Body of pancreas (tissue), 4 donors: ENCODE measurements at regions not wholly inside any gene's neighbourhood (a gene's known extent, or its start where the extent isn't known, plus 50 kb on each side); places are given as distances from the start of the nearest gene placed in this dataset.

ENCODE experiments used
- ATAC-seq: fragments of 150-250 bp; one replicate; pipeline ENCODE4 v1.9.1; 2016
- DNase-seq, 4 donors: peaks; one replicate each; pipeline ENCODE4 v3.0.0-alpha.2; 2019
- H3K27ac ChIP-seq, 4 donors: fragments of 200-600 bp; sonication (generic); 1 replicate in 3 of 4; 2 replicates in 1 of 4; pipeline versions ENCODE4 v1.5.1 to v1.6.1; 2016 to 2019; ENCODE audit warnings: mild to moderate bottlenecking in 1 of 4, mixed read lengths in 1 of 4, moderate library complexity in 1 of 4
- H3K27me3 ChIP-seq, 2 donors: fragments of 200-600 bp; sonication (generic); one replicate each; pipeline ENCODE4 v1.6.0; 2016; ENCODE audit warnings: mild to moderate bottlenecking in 1 of 2
- H3K36me3 ChIP-seq, 2 donors: fragments of 200-600 bp; sonication (generic); replicated peaks in 1 of 2; 2 replicates each; pipeline ENCODE4 v1.5.1; 2016; ENCODE audit warnings: low read depth in 2 of 2; ENCODE audit not compliant: insufficient read depth in 1 of 2
- H3K4me1 ChIP-seq: fragments of 200-600 bp; sonication (generic); one replicate; pipeline ENCODE4 v1.6.0; 2016
- H3K4me3 ChIP-seq, 2 donors: fragments of 200-600 bp; sonication (generic); 1 replicate in 1 of 2; 2 replicates in 1 of 2; pipeline ENCODE4 v1.5.1; 2016 to 2019
- H3K9me3 ChIP-seq, 3 donors: fragments of 200-600 bp; sonication (generic); 1 replicate in 2 of 3; 2 replicates in 1 of 3; pipeline ENCODE4 v1.5.1; 2016
- CTCF ChIP-seq, 7 experiments: fragments of 450-650 bp in 4 of 7; fragments of 200-600 bp in 3 of 7; sonication (generic) in 3 of 7; IDR thresholded peaks; one replicate each; pipeline ENCODE4 v1.5.1; 2016 to 2019; ENCODE audit warnings: antibody characterized with exemption in 7 of 7
- POLR2A ChIP-seq, 3 donors: fragments of 450-650 bp; IDR thresholded peaks; one replicate each; pipeline ENCODE4 v1.6.1; 2016; ENCODE audit warnings: antibody characterized with exemption in 3 of 3, mild to moderate bottlenecking in 2 of 3
- WGBS, 2 donors: methylation state at CpG; one replicate each; pipeline ENCODE4 v1.1.5; 2017; 5-methylcytosine and 5-hydroxymethylcytosine counted together
- intact Hi-C: fragments of 100-400 bp; cut with DNase I; formaldehyde crosslinking; loops from one replicate; pipeline ENCODE4 v1.15.1; 2023

- Histone ChIP-seq H3K4me1 (no peaks in the 10 kb centered on the region), H3K9me3 (no peaks in the 10 kb centered on the region), H3K36me3 (no peaks in the 10 kb centered on the region), H3K4me3 (no peak overlapping the region), H3K27me3 (no peaks in the 10 kb centered on the region), H3K27ac (no peak overlapping the region)
- no peak for TF ChIP-seq POLR2A (IDR thresholded peaks at IDR 0.05)
- no peak for TF ChIP-seq CTCF (IDR thresholded peaks at IDR 0.05)
- intact Hi-C loops = no loop called here
- ATAC-seq (no peak), DNase-seq (no peak)
- 27 to 32% methylated on average over 2 of the region's 2 CpGs for WGBS, 2 donors
These were observed 803.7 kb downstream of the NCAM2 start for GRCh38 chr21:21801921-21802320.

GRCh38 chr21:21806711-21807597 is 808.7 kb downstream of the NCAM2 start:
- no peaks in the 10 kb centered on the region for H3K9me3 ChIP-seq
- intact Hi-C loops = no loop called here
- H3K36me3 ChIP-seq = no peaks in the 10 kb centered on the region
- H3K4me3 ChIP-seq = no peak overlapping the region
- no peak for TF ChIP-seq POLR2A (IDR thresholded peaks at IDR 0.05)
- TF ChIP-seq CTCF (IDR thresholded peaks at IDR 0.05) = no peak
- no peaks in the 10 kb centered on the region for H3K4me1 ChIP-seq
- 46 to 56% methylated on average over 7 of the region's 7 CpGs for WGBS, 2 donors
- no peak for DNase-seq
- H3K27ac ChIP-seq = no peak overlapping the region
- no peaks in the 10 kb centered on the region for H3K27me3 ChIP-seq
- no peak for ATAC-seq

- 74 to 79% methylated on average over 1 of the region's 1 CpG for WGBS, 2 donors
- intact Hi-C loops = no loop called here
- no peak for TF ChIP-seq POLR2A (IDR thresholded peaks at IDR 0.05)
- no peak for TF ChIP-seq CTCF (IDR thresholded peaks at IDR 0.05)
- DNase-seq = no peak
- H3K27ac ChIP-seq = no peak overlapping the region
- H3K4me3 ChIP-seq = no peak overlapping the region
- no peaks in the 10 kb centered on the region for H3K4me1 ChIP-seq
- no peaks in the 10 kb centered on the region for H3K27me3 ChIP-seq
- H3K36me3 ChIP-seq = no peaks in the 10 kb centered on the region
- no peak for ATAC-seq
- no peaks in the 10 kb centered on the region for H3K9me3 ChIP-seq
These were observed 809.3 kb downstream of the NCAM2 start for GRCh38 chr21:21807598-21807903.

- no peak for TF ChIP-seq CTCF (IDR thresholded peaks at IDR 0.05)
- no peak for TF ChIP-seq POLR2A (IDR thresholded peaks at IDR 0.05)
- Histone ChIP-seq H3K27ac (no peak overlapping the region), H3K27me3 (no peaks in the 10 kb centered on the region), H3K9me3 (no peaks in the 10 kb centered on the region), H3K4me1 (no peaks in the 10 kb centered on the region), H3K4me3 (no peak overlapping the region), H3K36me3 (no peaks in the 10 kb centered on the region)
- DNase-seq = no peak
- 53 to 70% methylated on average over 2 of the region's 2 CpGs for WGBS, 2 donors
- intact Hi-C loops = no loop called here
- no peak for ATAC-seq
These were observed 815.1 kb downstream of the NCAM2 start for GRCh38 chr21:21813289-21813688.

- intact Hi-C loops = no loop called here
- TF ChIP-seq CTCF (IDR thresholded peaks at IDR 0.05) (no peak), POLR2A (IDR thresholded peaks at IDR 0.05) (no peak)
- Histone ChIP-seq H3K36me3 (no peaks in the 10 kb centered on the region), H3K4me1 (no peaks in the 10 kb centered on the region), H3K27ac (no peak overlapping the region), H3K9me3 (no peaks in the 10 kb centered on the region), H3K4me3 (no peak overlapping the region), H3K27me3 (no peaks in the 10 kb centered on the region)
- ATAC-seq (no peak), DNase-seq (no peak)
These were observed 815.7 kb downstream of the NCAM2 start for GRCh38 chr21:21813934-21814333.
